ENCODE measurements at regions not wholly inside any gene's neighbourhood (a gene's known extent, or its start where the extent isn't known, plus 50 kb on each side); places are given as distances from the start of the nearest gene placed in this dataset.

GRCh38 chr20:60870040-60870439, 382.0 kb upstream of the CDH4 start:
- Histone ChIP-seq H3K4me1 (ENCODE audit: control insufficient read depth in 1 of 2, insufficient read depth in 2 of 2, low read length in 2 of 2) (no peaks in the 10 kb centered on the region), H3K4me3 (ENCODE audit: low read depth, low read length) (peak overlapping the region; percentile 24), H2BK12ac (ENCODE audit: low read length) (no peak overlapping the region), H3K14ac (ENCODE audit: low read length) (no peak overlapping the region), H3K4me2 (ENCODE audit: low read length) (no peak overlapping the region), H4K12ac (ENCODE audit: low read depth, low read length) (no peak overlapping the region), H3K36me3 (ENCODE audit: control insufficient read depth in 1 of 2, insufficient read depth in 2 of 2, low read length in 2 of 2) (no peaks in the 10 kb centered on the region), H4K8ac (ENCODE audit: low read depth, low read length) (no peak overlapping the region), H2AFZ (ENCODE audit: insufficient read depth, low read length, poor library complexity) (no peak overlapping the region), H3K9ac (ENCODE audit: low read length) (no peak overlapping the region), H3K79me1 (ENCODE audit: low read length) (no peaks in the 10 kb centered on the region), H3K4ac (ENCODE audit: low read depth, low read length) (no peak overlapping the region), H3K23ac (ENCODE audit: low read length) (no peak overlapping the region), H2BK5ac (ENCODE audit: low read depth, low read length, poor library complexity) (no peak overlapping the region), H4K91ac (ENCODE audit: low read depth, low read length) (no peak overlapping the region), H3K9me3 (ENCODE audit: insufficient read depth, low read depth, low read length) (peaks cover 2% of the 10 kb centered on the region), H3K79me2 (ENCODE audit: control insufficient read depth, insufficient read depth, low read length, poor library complexity) (no peaks in the 10 kb centered on the region), H3K18ac (ENCODE audit: low read length) (no peak overlapping the region), H2BK120ac (ENCODE audit: insufficient read depth, low read length, poor library complexity) (no peak overlapping the region), H3K27me3 (ENCODE audit: insufficient read depth, low read length) (no peaks in the 10 kb centered on the region), H2AK5ac (ENCODE audit: low read length) (no peak overlapping the region), H3K27ac (ENCODE audit: low read depth, low read length) (no peak overlapping the region)
- no CpG with 5 or more reads among the region's 7 CpGs for WGBS (ENCODE audit: extremely low coverage, insufficient coverage, insufficient read length)
- DNase-seq: no peak

- H3K36me3 ChIP-seq (ENCODE audit: control insufficient read depth in 1 of 2, insufficient read depth in 2 of 2, low read length in 2 of 2): no peaks in the 10 kb centered on the region
Observed at GRCh38 chr20:60872224-60872623, 379.8 kb upstream of the CDH4 start.

GRCh38 chr20:60877071-60877857, 374.8 kb upstream of the CDH4 start:
- no peak overlapping the region for H2BK120ac ChIP-seq (ENCODE audit: insufficient read depth, low read length, poor library complexity)
- no peak overlapping the region for H4K91ac ChIP-seq (ENCODE audit: low read depth, low read length)
- no peak overlapping the region for H2BK5ac ChIP-seq (ENCODE audit: low read depth, low read length, poor library complexity)
- no CpG with 5 or more reads among the region's 14 CpGs for WGBS (ENCODE audit: extremely low coverage, insufficient coverage, insufficient read length)
- DNase-seq: no peak
- no peak overlapping the region for H4K8ac ChIP-seq (ENCODE audit: low read depth, low read length)
- no peak overlapping the region for H3K9ac ChIP-seq (ENCODE audit: low read length)
- H3K4me1 ChIP-seq (ENCODE audit: control insufficient read depth in 1 of 2, insufficient read depth in 2 of 2, low read length in 2 of 2): no peaks in the 10 kb centered on the region
- H3K4ac ChIP-seq (ENCODE audit: low read depth, low read length): no peak overlapping the region
- H3K36me3 ChIP-seq (ENCODE audit: control insufficient read depth in 1 of 2, insufficient read depth in 2 of 2, low read length in 2 of 2): no peaks in the 10 kb centered on the region
- no peak overlapping the region for H2AFZ ChIP-seq (ENCODE audit: insufficient read depth, low read length, poor library complexity)
- no peaks in the 10 kb centered on the region for H3K9me3 ChIP-seq (ENCODE audit: insufficient read depth, low read depth, low read length)
- H3K27ac ChIP-seq (ENCODE audit: low read depth, low read length): no peak overlapping the region
- H3K23ac ChIP-seq (ENCODE audit: low read length): no peak overlapping the region
- no peak overlapping the region for H3K4me3 ChIP-seq (ENCODE audit: low read depth, low read length)
- H3K79me2 ChIP-seq (ENCODE audit: control insufficient read depth, insufficient read depth, low read length, poor library complexity): no peaks in the 10 kb centered on the region
- no peak overlapping the region for H3K14ac ChIP-seq (ENCODE audit: low read length)
- H2AK5ac ChIP-seq (ENCODE audit: low read length): no peak overlapping the region
- H3K79me1 ChIP-seq (ENCODE audit: low read length): no peaks in the 10 kb centered on the region
- H4K12ac ChIP-seq (ENCODE audit: low read depth, low read length): no peak overlapping the region
- H3K27me3 ChIP-seq (ENCODE audit: insufficient read depth, low read length): no peaks in the 10 kb centered on the region
- H3K4me2 ChIP-seq (ENCODE audit: low read length): no peak overlapping the region
- no peak overlapping the region for H3K18ac ChIP-seq (ENCODE audit: low read length)
- H2BK12ac ChIP-seq (ENCODE audit: low read length): no peak overlapping the region

More at GRCh38 chr20:60872224-60872623, 379.8 kb upstream of the CDH4 start:
- Histone ChIP-seq H3K79me1 (ENCODE audit: low read length) (no peaks in the 10 kb centered on the region), H3K79me2 (ENCODE audit: control insufficient read depth, insufficient read depth, low read length, poor library complexity) (no peaks in the 10 kb centered on the region), H4K12ac (ENCODE audit: low read depth, low read length) (no peak overlapping the region), H2BK120ac (ENCODE audit: insufficient read depth, low read length, poor library complexity) (no peak overlapping the region), H4K8ac (ENCODE audit: low read depth, low read length) (no peak overlapping the region), H3K9ac (ENCODE audit: low read length) (no peak overlapping the region), H3K4me1 (ENCODE audit: control insufficient read depth in 1 of 2, insufficient read depth in 2 of 2, low read length in 2 of 2) (no peaks in the 10 kb centered on the region), H3K4ac (ENCODE audit: low read depth, low read length) (no peak overlapping the region), H3K9me3 (ENCODE audit: insufficient read depth, low read depth, low read length) (peaks cover 2% of the 10 kb centered on the region), H3K18ac (ENCODE audit: low read length) (no peak overlapping the region), H2AFZ (ENCODE audit: insufficient read depth, low read length, poor library complexity) (no peak overlapping the region), H3K23ac (ENCODE audit: low read length) (no peak overlapping the region), H2AK5ac (ENCODE audit: low read length) (no peak overlapping the region), H3K27me3 (ENCODE audit: insufficient read depth, low read length) (no peaks in the 10 kb centered on the region), H3K4me2 (ENCODE audit: low read length) (no peak overlapping the region), H2BK5ac (ENCODE audit: low read depth, low read length, poor library complexity) (no peak overlapping the region), H3K27ac (ENCODE audit: low read depth, low read length) (no peak overlapping the region), H3K14ac (ENCODE audit: low read length) (no peak overlapping the region), H3K4me3 (ENCODE audit: low read depth, low read length) (no peak overlapping the region), H4K91ac (ENCODE audit: low read depth, low read length) (no peak overlapping the region), H2BK12ac (ENCODE audit: low read length) (no peak overlapping the region)
- WGBS (ENCODE audit: extremely low coverage, insufficient coverage, insufficient read length): no CpG with 5 or more reads among the region's 8 CpGs
- DNase-seq: no peak

- no peak overlapping the region for H2AFZ ChIP-seq (ENCODE audit: insufficient read depth, low read length, poor library complexity)
- H3K4ac ChIP-seq (ENCODE audit: low read depth, low read length): no peak overlapping the region
- no peak overlapping the region for H3K14ac ChIP-seq (ENCODE audit: low read length)
- no peaks in the 10 kb centered on the region for H3K36me3 ChIP-seq (ENCODE audit: control insufficient read depth in 1 of 2, insufficient read depth in 2 of 2, low read length in 2 of 2)
- H2BK5ac ChIP-seq (ENCODE audit: low read depth, low read length, poor library complexity): no peak overlapping the region
- H3K4me2 ChIP-seq (ENCODE audit: low read length): no peak overlapping the region
- no peaks in the 10 kb centered on the region for H3K27me3 ChIP-seq (ENCODE audit: insufficient read depth, low read length)
- no peak for DNase-seq
- H3K9ac ChIP-seq (ENCODE audit: low read length): no peak overlapping the region
- H4K91ac ChIP-seq (ENCODE audit: low read depth, low read length): no peak overlapping the region
- no peak overlapping the region for H4K12ac ChIP-seq (ENCODE audit: low read depth, low read length)
- no peaks in the 10 kb centered on the region for H3K9me3 ChIP-seq (ENCODE audit: insufficient read depth, low read depth, low read length)
- H4K8ac ChIP-seq (ENCODE audit: low read depth, low read length): no peak overlapping the region
- no peaks in the 10 kb centered on the region for H3K4me1 ChIP-seq (ENCODE audit: control insufficient read depth in 1 of 2, insufficient read depth in 2 of 2, low read length in 2 of 2)
- H3K18ac ChIP-seq (ENCODE audit: low read length): no peak overlapping the region
- H2AK5ac ChIP-seq (ENCODE audit: low read length): no peak overlapping the region
- H2BK120ac ChIP-seq (ENCODE audit: insufficient read depth, low read length, poor library complexity): no peak overlapping the region
- WGBS (ENCODE audit: extremely low coverage, insufficient coverage, insufficient read length): no CpG with 5 or more reads among the region's 6 CpGs
- H3K79me1 ChIP-seq (ENCODE audit: low read length): no peaks in the 10 kb centered on the region
- H3K4me3 ChIP-seq (ENCODE audit: low read depth, low read length): no peak overlapping the region
- H3K27ac ChIP-seq (ENCODE audit: low read depth, low read length): no peak overlapping the region
- no peak overlapping the region for H3K23ac ChIP-seq (ENCODE audit: low read length)
- no peak overlapping the region for H2BK12ac ChIP-seq (ENCODE audit: low read length)
- no peaks in the 10 kb centered on the region for H3K79me2 ChIP-seq (ENCODE audit: control insufficient read depth, insufficient read depth, low read length, poor library complexity)
Observed at GRCh38 chr20:60882836-60883235, 369.2 kb upstream of the CDH4 start.
